NCI-H82 treated with DMSO at 0.1 percent for 48 hours (cell line): ENCODE measurements at regions not wholly inside any gene's neighbourhood (a gene's known extent, or its start where the extent isn't known, plus 50 kb on each side); places are given as distances from the start of the nearest gene placed in this dataset.
"Not testable (repeated sequence)": the region's sequence is repeated elsewhere in the genome, so short reads cannot be mapped to it uniquely, and the experiment has no call there.

Source experiments
- DNase-seq: peaks from one replicate; lab custom pipeline; 2025; ENCODE audit not compliant: unreplicated experiment; lab: John Stamatoyannopoulos, UW

- no peak for DNase-seq
These were observed 92.6 kb upstream of the NDUFV2 start for GRCh38 chr18:9009703-9010488.

GRCh38 chr18:9011431-9011830 is 91.1 kb upstream of the NDUFV2 start:
- DNase-seq = no peak

GRCh38 chr18:9013926-9014373 is 88.5 kb upstream of the NDUFV2 start:
- no peak for DNase-seq

GRCh38 chr18:9015689-9016088 is 86.8 kb upstream of the NDUFV2 start:
- no peak for DNase-seq

GRCh38 chr18:9016633-9017166 is 85.8 kb upstream of the NDUFV2 start:
- no peak for DNase-seq

- no peak for DNase-seq
These were observed 85.2 kb upstream of the NDUFV2 start for GRCh38 chr18:9017167-9017904.

GRCh38 chr18:9017905-9018227 is 84.6 kb upstream of the NDUFV2 start:
- no peak for DNase-seq

DNA sequence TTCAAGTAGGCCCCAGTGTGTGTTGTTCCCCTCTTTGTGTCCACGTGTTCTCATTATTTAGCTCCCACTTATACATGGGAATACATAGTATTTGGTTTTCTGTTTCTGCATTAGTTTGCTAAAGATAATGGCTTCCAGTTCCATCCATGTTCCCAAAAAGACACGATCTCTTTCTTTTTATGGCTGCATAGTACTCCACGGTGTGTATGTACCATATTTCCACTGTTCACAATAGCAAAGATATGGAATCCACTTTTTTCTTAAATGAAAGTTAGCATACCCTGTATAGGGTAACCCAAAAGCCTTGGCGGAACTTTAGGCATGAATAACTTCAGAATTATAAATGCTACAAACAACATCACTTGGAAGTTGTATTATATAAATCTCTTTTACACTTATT is 83.4 kb upstream of the NDUFV2 start:
- no peak for DNase-seq

DNA sequence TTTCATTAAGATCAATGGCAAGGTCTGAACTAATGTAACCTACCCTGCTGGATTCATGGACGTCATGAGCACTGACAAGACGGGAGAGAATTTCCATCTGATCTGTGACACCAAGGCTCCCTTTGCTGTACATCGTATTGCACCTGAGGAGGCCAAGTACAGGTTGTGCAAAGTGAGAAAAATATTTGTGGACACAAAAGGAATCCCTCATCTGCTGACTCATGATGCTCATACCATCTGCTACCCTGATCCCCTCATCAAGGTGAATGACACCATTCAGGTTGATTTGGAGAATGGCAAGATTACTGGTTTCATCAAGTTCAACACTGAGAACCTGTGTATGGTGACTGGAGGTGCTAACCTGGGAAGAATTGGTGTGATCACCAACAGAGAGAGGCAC is 82.3 kb upstream of the NDUFV2 start:
- no peak for DNase-seq

- DNase-seq = no peak
These were observed 81.0 kb upstream of the NDUFV2 start for GRCh38 chr18:9021458-9021857.

DNA sequence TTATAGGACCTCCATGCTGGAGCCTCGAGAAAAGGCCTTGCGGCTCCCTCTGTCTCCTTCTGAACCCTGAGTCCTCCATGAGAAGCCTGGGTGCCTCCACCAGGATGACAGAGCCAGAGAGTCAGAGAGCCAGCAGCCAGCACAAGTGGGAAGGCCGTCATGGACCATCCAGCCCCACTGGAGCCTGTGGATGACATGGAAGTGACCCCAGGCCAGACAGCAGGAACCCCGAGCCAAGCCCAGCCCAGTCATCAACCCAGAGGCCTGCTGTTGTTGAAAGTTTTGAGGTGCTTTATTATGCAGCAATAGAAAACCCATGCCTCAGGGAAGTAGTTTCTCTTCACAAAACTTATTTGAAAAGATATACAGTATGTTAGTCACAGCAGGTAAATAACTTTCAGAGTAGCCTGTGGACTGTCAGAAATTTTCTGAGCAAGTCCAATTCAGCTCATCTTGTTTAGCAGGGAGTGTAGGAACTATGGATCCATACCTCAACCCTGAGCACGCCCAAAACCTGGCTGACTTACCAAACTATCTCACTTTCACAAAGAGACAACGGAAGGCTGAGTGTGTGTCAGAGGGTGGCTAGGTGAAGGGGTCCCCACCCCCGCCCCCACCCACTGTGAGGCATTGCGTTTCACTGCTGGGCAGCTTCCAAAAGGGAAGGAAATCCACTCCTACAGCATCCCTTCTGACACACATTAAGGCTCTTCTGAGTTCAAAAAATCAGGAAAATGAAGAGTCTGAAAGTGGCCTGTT is 79.9 kb upstream of the NDUFV2 start:
- no peak for DNase-seq

GRCh38 chr18:9024031-9024646 is 78.4 kb upstream of the NDUFV2 start:
- not testable (repeated sequence) for DNase-seq

DNA sequence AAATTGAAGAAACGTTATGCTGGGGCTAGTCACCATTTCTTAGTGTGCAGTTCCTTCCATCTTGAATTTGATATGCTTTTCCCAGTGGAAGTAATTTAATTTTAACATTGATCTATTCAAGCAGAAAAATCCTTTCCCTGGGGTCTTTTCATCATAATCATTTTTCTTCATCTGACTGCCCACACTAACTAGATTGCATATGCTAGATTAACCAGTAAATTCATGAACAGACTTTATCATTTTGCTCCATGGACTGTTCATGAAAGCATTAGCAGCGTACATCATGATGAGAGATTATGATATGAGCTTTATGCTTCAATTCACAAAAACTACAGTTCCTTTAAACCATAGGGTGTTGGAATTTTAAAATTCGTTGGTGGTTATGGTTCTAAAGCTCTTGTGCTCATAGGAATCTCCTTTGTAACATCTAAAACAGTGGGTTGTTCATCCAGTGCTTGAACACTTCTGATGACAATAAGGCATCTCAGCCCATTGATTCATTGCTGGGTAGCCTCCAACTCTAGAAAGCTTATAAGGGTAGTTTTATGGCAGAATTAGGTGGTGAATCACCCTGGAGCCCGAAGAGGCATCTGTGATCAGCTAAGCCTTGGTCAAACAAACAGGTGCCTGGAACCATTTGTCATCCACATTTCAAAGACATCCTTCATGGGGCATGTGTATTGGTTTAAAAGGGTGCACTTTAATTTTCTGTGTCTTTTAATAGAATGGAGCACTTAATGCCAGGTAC is 77.2 kb upstream of the NDUFV2 start:
- DNase-seq = no peak

DNA sequence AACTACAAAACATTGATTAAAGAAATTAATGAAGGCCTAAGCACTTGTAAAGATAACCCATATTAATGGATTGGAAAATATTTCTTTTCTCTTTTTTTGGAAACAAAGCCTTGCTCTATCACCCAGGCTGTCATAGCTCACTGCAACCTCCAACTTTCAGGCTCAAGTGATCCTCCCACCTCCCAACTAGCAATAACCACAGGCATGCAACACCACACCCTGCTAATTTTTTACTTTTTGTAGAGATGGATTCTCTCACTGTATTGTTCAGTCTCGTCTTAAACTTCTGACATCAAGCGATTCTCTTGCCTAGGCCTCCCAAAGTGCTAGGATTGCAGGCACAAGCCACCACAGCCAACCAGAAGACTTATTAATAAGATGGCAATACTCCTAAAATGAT is 73.4 kb upstream of the NDUFV2 start:
- no peak for DNase-seq

DNA sequence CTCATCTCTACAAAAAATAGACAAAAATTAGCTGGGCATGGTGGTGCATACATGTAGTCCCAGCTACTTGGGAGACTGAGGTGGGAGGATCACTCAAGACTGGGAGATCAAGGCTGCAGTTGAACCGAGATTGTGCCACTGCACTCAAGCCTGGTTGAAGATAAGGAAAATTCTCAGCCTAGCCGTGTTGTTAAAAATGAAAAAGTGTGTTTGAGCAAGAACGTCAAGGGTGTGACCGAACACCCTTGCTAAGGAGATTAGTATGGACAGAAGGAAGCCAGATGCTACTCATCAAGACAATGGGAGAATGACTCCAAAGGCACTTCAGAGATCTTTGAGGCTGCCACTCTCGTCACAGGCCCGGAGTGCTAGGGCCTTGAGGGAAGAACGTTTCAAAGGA is 70.0 kb upstream of the NDUFV2 start:
- DNase-seq = no peak

GRCh38 chr18:9038277-9038871 is 64.1 kb upstream of the NDUFV2 start:
- DNase-seq = no peak

DNA sequence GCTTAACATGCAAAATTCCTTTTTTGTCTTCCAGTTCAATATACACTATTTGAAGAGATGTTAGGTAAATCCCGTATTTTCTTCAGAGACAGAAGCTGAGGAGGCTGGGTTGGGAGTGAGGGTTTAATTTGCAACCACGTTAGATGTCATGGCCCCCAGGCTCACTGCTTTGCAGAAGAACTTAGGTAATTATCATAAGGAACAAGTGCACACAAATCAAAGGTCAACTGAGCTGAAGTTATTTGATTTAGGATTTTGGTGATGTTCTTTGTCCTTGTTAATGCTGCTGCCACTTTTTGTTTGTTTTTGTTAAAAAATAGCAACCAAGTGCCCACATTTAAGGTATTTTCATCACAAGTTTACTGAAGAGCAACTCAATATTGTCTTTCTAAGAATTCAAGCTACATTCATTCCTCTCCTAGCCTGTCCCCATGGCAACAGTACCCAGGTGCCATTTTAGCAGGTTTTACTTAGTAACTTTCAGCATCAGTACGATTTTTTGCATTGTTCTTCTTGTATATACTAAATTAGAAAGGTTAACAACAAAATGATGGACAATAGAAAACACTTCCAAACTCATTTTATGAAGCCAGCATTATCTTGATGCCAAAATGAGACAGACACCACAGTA is 62.9 kb upstream of the NDUFV2 start:
- DNase-seq = no peak

DNA sequence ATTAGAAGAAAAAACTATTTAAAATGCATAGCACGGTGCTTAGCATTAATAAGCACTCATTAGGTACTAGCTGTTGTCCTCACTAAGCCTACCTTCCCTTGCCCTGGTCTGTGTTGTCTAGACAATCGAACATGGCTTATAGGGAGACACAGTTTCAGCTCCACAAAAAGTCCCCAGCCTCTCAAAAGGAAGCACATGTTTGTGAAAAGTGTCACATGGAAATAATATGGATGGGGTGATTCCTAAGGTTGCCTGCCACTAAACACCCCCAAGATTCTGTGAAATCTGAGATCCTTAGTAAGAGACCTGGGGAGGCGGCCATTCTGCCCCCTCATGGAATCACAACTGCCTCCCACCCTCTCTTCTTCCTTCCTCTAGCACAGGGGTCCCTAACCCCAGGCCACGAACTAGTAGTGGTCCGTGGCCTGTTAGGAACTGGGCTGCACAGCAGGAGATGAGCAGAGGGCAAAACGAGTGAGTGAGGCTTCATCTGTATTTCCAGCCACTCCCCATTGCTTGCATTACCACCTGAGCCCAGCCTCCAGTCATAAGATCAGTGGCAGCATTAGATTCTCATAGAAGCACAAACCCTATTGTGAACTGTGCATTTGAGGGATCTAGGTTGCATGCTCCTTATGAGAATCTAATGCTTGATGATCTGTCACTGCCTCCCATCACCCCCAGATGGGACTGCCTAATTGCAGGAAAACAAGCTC is 59.6 kb upstream of the NDUFV2 start:
- DNase-seq = no peak

DNA sequence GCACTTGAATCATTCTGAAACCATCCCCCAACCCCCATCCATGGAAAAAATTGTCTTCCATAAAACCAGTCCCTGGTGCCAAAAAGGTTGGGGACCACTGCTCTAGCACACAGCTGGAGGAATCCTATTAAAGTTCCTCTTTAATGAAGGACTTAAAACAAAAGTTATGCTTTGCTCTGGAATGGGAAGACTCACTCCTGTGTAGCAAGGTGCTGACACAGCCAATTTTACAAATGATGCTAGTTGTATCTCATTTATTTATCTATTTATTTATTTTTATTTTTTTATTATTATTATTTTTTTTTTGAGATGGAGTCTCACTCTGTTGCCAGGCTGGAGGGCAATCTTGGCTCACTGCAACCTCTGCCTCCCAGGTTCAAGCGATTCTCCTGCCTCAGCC is 58.9 kb upstream of the NDUFV2 start:
- DNase-seq = no peak
